NT2/D1 (cell line): ENCODE measurements at regions not wholly inside any gene's neighbourhood (a gene's known extent, or its start where the extent isn't known, plus 50 kb on each side); places are given as distances from the start of the nearest gene placed in this dataset.

Experiments used
- DNase-seq: peaks from one replicate; pipeline ENCODE4 v3.0.0-alpha.2; 2011; ENCODE audit warnings: low read depth, low spot score
- H3K27me3 ChIP-seq: 2 replicates; pipeline ENCODE4 v1.6.0; 2011; ENCODE audit warnings: mild to moderate bottlenecking; ENCODE audit not compliant: insufficient read length, insufficient read depth
- H3K36me3 ChIP-seq: 2 replicates; pipeline ENCODE4 v1.6.1; 2011; ENCODE audit warnings: mild to moderate bottlenecking, low read length, mixed read lengths; ENCODE audit not compliant: insufficient read depth, insufficient read length
- H3K4me1 ChIP-seq: 2 replicates; pipeline ENCODE4 v1.5.1; 2011; ENCODE audit not compliant: insufficient read depth, insufficient read length
- H3K4me3 ChIP-seq: 2 replicates; pipeline ENCODE4 v1.5.1; 2011; ENCODE audit warnings: low read depth; ENCODE audit not compliant: insufficient read length
- H3K9ac ChIP-seq: 2 replicates; pipeline ENCODE4 v1.6.0; 2011; ENCODE audit warnings: low read depth; ENCODE audit not compliant: insufficient read length
- H3K9me3 ChIP-seq: 2 replicates; pipeline ENCODE4 v1.5.1; 2011; ENCODE audit warnings: mild to moderate bottlenecking, low read length; ENCODE audit not compliant: insufficient read depth
- SUZ12 ChIP-seq: IDR thresholded peaks from 2 replicates; pipeline ENCODE4 v1.6.1; 2011; ENCODE audit not compliant: insufficient read length, insufficient read depth; ENCODE audit errors: extremely low read depth
- YY1 ChIP-seq: IDR thresholded peaks from 2 replicates; pipeline ENCODE4 v1.6.1; 2011; ENCODE audit not compliant: insufficient read length, insufficient read depth
- ZNF274 ChIP-seq: IDR thresholded peaks from 2 replicates; pipeline ENCODE4 v1.6.1; 2011; ENCODE audit warnings: mild to moderate bottlenecking, low read depth, low read length

- H3K9me3 ChIP-seq, result no peaks in the 10 kb centered on the region
- no peak for DNase-seq
- H3K4me1 ChIP-seq, result no peaks in the 10 kb centered on the region
- H3K27me3 ChIP-seq, result no peaks in the 10 kb centered on the region
- H3K4me3 ChIP-seq, result no peak overlapping the region
- H3K9ac ChIP-seq, result no peak overlapping the region
- TF ChIP-seq YY1, result no peak
- no peak for TF ChIP-seq ZNF274
- no peak for TF ChIP-seq SUZ12
- no peaks in the 10 kb centered on the region for H3K36me3 ChIP-seq
Measured at GRCh38 chr3:159555205-159555604, 433.4 kb upstream of the IL12A start.

- Histone ChIP-seq H3K27me3 (no peaks in the 10 kb centered on the region), H3K9ac (no peak overlapping the region), H3K36me3 (no peaks in the 10 kb centered on the region), H3K4me3 (no peak overlapping the region), H3K4me1 (no peaks in the 10 kb centered on the region), H3K9me3 (no peaks in the 10 kb centered on the region)
- TF ChIP-seq YY1 (no peak), SUZ12 (no peak), ZNF274 (no peak)
- no peak for DNase-seq
Measured at GRCh38 chr3:159559771-159560170, 428.9 kb upstream of the IL12A start.

- TF ChIP-seq YY1, result no peak
- TF ChIP-seq SUZ12, result no peak
- TF ChIP-seq ZNF274, result no peak
Measured at GRCh38 chr3:159560214-159560979, 428.2 kb upstream of the IL12A start.

GRCh38 chr3:159565313-159565712, 423.3 kb upstream of the IL12A start:
- no peaks in the 10 kb centered on the region for H3K4me1 ChIP-seq
- no peak overlapping the region for H3K4me3 ChIP-seq
- no peaks in the 10 kb centered on the region for H3K27me3 ChIP-seq
- no peak for TF ChIP-seq YY1
- TF ChIP-seq SUZ12, result no peak
- TF ChIP-seq ZNF274, result no peak
- no peaks in the 10 kb centered on the region for H3K9me3 ChIP-seq
- no peaks in the 10 kb centered on the region for H3K36me3 ChIP-seq
- no peak for DNase-seq
- H3K9ac ChIP-seq, result no peak overlapping the region

More at GRCh38 chr3:159560214-159560979, 428.2 kb upstream of the IL12A start:
- H3K9me3 ChIP-seq, result no peaks in the 10 kb centered on the region
- H3K27me3 ChIP-seq, result no peaks in the 10 kb centered on the region
- H3K4me1 ChIP-seq, result no peaks in the 10 kb centered on the region
- H3K4me3 ChIP-seq, result no peak overlapping the region
- no peak overlapping the region for H3K9ac ChIP-seq
- H3K36me3 ChIP-seq, result no peaks in the 10 kb centered on the region
- DNase-seq, result peak; percentile 68

GRCh38 chr3:159583662-159584061, 405.0 kb upstream of the IL12A start:
- DNase-seq, result no peak
- TF ChIP-seq ZNF274 (no peak), SUZ12 (no peak), YY1 (no peak)
- no peaks in the 10 kb centered on the region for H3K27me3 ChIP-seq
- H3K4me3 ChIP-seq, result no peak overlapping the region
- H3K36me3 ChIP-seq, result no peaks in the 10 kb centered on the region
- H3K9ac ChIP-seq, result no peak overlapping the region
- no peaks in the 10 kb centered on the region for H3K4me1 ChIP-seq
- no peaks in the 10 kb centered on the region for H3K9me3 ChIP-seq

GRCh38 chr3:159584421-159584820, 404.2 kb upstream of the IL12A start:
- H3K36me3 ChIP-seq, result no peaks in the 10 kb centered on the region
- no peak for DNase-seq
- no peak overlapping the region for H3K4me3 ChIP-seq
- TF ChIP-seq ZNF274, result no peak
- no peak for TF ChIP-seq YY1
- no peak for TF ChIP-seq SUZ12
- no peaks in the 10 kb centered on the region for H3K4me1 ChIP-seq
- no peaks in the 10 kb centered on the region for H3K9me3 ChIP-seq
- no peak overlapping the region for H3K9ac ChIP-seq
- no peaks in the 10 kb centered on the region for H3K27me3 ChIP-seq

- peak; percentile 64 for DNase-seq
- H3K4me1 ChIP-seq, result no peaks in the 10 kb centered on the region
Measured at GRCh38 chr3:159586571-159587202, 401.9 kb upstream of the IL12A start.

More at GRCh38 chr3:159586571-159587202, 401.9 kb upstream of the IL12A start:
- Histone ChIP-seq H3K27me3 (no peaks in the 10 kb centered on the region), H3K9ac (no peak overlapping the region), H3K9me3 (no peaks in the 10 kb centered on the region), H3K4me3 (no peak overlapping the region), H3K36me3 (no peaks in the 10 kb centered on the region)
- TF ChIP-seq SUZ12 (no peak), ZNF274 (no peak), YY1 (no peak)
